B cell (primary cell): ENCODE measurements at regions not wholly inside any gene's neighbourhood (a gene's known extent, or its start where the extent isn't known, plus 50 kb on each side); places are given as distances from the start of the nearest gene placed in this dataset.

Experiments
- EZH2 ChIP-seq: IDR thresholded peaks from 2 replicates; pipeline ENCODE4 v1.6.1; 2012; ENCODE audit warnings: borderline replicate concordance, low read depth, mild to moderate bottlenecking, moderate library complexity, low read length; ENCODE audit not compliant: insufficient read depth, poor library complexity, severe bottlenecking
- TF ChIP-seq, protein P1 (sequence below): fragments of 200-600 bp; IDR thresholded peaks from one replicate; pipeline ENCODE4 v1.8.0; 2022; ENCODE audit warnings: antibody characterized with exemption, mild to moderate bottlenecking

DNA sequence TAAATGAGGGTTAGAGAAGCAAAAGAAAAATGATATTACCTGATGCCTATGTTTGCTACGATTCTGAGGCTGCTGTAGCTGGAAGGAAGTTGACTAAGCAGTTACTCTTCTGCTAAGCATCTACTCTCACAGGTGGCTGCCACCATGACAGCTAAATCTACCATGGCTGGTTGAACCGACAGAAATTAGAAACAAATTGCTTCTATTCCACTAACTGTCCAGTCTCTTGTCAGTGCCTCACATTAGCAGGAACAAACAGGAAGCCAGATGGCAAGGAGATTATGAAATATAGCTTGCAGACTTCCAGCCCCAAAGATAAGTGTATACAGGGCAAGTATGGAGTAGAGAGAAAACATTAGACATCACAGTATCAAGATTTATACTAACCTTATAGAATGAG is 59.4 kb upstream of the TMEM200A start:
- TF ChIP-seq, protein P1, sequence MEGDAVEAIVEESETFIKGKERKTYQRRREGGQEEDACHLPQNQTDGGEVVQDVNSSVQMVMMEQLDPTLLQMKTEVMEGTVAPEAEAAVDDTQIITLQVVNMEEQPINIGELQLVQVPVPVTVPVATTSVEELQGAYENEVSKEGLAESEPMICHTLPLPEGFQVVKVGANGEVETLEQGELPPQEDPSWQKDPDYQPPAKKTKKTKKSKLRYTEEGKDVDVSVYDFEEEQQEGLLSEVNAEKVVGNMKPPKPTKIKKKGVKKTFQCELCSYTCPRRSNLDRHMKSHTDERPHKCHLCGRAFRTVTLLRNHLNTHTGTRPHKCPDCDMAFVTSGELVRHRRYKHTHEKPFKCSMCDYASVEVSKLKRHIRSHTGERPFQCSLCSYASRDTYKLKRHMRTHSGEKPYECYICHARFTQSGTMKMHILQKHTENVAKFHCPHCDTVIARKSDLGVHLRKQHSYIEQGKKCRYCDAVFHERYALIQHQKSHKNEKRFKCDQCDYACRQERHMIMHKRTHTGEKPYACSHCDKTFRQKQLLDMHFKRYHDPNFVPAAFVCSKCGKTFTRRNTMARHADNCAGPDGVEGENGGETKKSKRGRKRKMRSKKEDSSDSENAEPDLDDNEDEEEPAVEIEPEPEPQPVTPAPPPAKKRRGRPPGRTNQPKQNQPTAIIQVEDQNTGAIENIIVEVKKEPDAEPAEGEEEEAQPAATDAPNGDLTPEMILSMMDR, result no peak
- no peak for TF ChIP-seq EZH2
